HEK293T (cell line): ENCODE measurements at regions not wholly inside any gene's neighbourhood (a gene's known extent, or its start where the extent isn't known, plus 50 kb on each side); places are given as distances from the start of the nearest gene placed in this dataset.
"Not testable (repeated sequence)": the region's sequence is repeated elsewhere in the genome, so short reads cannot be mapped to it uniquely, and the experiment has no call there.

Source experiments
- CTCF ChIA-PET: fragments of 350-600 bp; formaldehyde crosslinking; extraction: SDS; loops from one replicate; lab custom pipeline; 2021; ENCODE audit warnings: antibody characterized with exemption, inconsistent platforms; lab: Yijun Ruan, JAX
- POLR2A ChIA-PET: fragments of 350-600 bp; formaldehyde crosslinking; extraction: SDS; loops from one replicate; lab custom pipeline; 2020; ENCODE audit warnings: antibody characterized with exemption, inconsistent platforms; lab: Yijun Ruan, JAX
- DNase-seq: peaks from one replicate; pipeline ENCODE4 v3.0.0; 2012; ENCODE audit warnings: mixed read lengths; ENCODE audit errors: extremely low spot score
- ARNT ChIP-seq: fragments of 450-650 bp; IDR thresholded peaks from 2 replicates; pipeline ENCODE4 v1.6.1; 2017; ENCODE audit warnings: mild to moderate bottlenecking
- BHLHE40 ChIP-seq: fragments of 450-650 bp; IDR thresholded peaks from 2 replicates; pipeline ENCODE4 v1.6.1; 2016; ENCODE audit warnings: mild to moderate bottlenecking, moderate library complexity, borderline replicate concordance
- CTBP1 ChIP-seq: fragments of 450-650 bp; IDR thresholded peaks from 2 replicates; pipeline ENCODE4 v1.6.1; 2016; ENCODE audit warnings: borderline replicate concordance
- ELF4 ChIP-seq: fragments of 450-650 bp; IDR thresholded peaks from 2 replicates; pipeline ENCODE4 v1.6.1; 2017; ENCODE audit warnings: antibody characterized with exemption
- FOXA1 ChIP-seq: fragments of 450-650 bp; IDR thresholded peaks from 2 replicates; pipeline ENCODE4 v1.6.1; 2016; ENCODE audit warnings: mild to moderate bottlenecking
- FOXK2 ChIP-seq: fragments of 450-650 bp; IDR thresholded peaks from 2 replicates; pipeline ENCODE4 v1.6.1; 2016; ENCODE audit warnings: mild to moderate bottlenecking
- FOXM1 ChIP-seq: fragments of 450-650 bp; IDR thresholded peaks from 2 replicates; pipeline ENCODE4 v1.6.1; 2017; ENCODE audit warnings: mild to moderate bottlenecking, borderline replicate concordance
- HDGF ChIP-seq: fragments of 450-650 bp; IDR thresholded peaks from 2 replicates; pipeline ENCODE4 v1.6.1; 2017; ENCODE audit warnings: antibody characterized with exemption, borderline replicate concordance
- L3MBTL2 ChIP-seq: fragments of 450-650 bp; conservative IDR thresholded peaks from 2 replicates; pipeline ENCODE4 v1.6.1; 2016; ENCODE audit warnings: mild to moderate bottlenecking
- LEF1 ChIP-seq: fragments of 450-650 bp; IDR thresholded peaks from 2 replicates; pipeline ENCODE4 v1.6.1; 2017; ENCODE audit warnings: mild to moderate bottlenecking, borderline replicate concordance
- NFRKB ChIP-seq: fragments of 450-650 bp; IDR thresholded peaks from 2 replicates; pipeline ENCODE4 v1.6.1; 2016; ENCODE audit warnings: mild to moderate bottlenecking, moderate library complexity
- SP1 ChIP-seq: fragments of 450-650 bp; IDR thresholded peaks from 2 replicates; pipeline ENCODE4 v1.6.1; 2017
- SUZ12 ChIP-seq: fragments of 450-650 bp; IDR thresholded peaks from 2 replicates; pipeline ENCODE4 v1.6.1; 2016; ENCODE audit warnings: mild to moderate bottlenecking
- TARDBP ChIP-seq: fragments of 450-650 bp; IDR thresholded peaks from 2 replicates; pipeline ENCODE4 v1.6.1; 2016
- ZNF384 ChIP-seq: fragments of 450-650 bp; IDR thresholded peaks from 2 replicates; pipeline ENCODE4 v1.6.1; 2016
- TF ChIP-seq, protein P1 (sequence below): fragments of 450-650 bp; IDR thresholded peaks from 2 replicates; pipeline ENCODE4 v1.6.1; 2016

DNA sequence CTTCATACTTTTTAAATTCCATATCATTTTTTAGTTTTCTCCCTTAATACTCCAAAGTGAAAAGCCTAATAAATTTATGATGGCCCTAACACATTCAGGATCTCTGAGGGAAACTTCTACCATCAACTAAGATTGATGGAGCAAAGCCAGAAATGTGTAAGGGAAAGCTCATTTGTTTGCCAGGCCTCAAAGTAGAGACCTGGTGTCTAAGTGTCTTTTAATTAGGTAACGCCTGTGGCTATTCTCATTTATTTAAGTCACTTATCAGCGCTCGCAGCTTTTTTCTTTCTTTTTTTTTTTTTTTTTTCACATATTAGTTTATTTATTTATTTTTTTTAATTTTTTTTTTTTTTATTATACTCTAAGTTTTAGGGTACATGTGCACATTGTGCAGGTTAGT, 242.4 kb downstream of the TMA16 start:
- ChIA-PET CTCF (no interaction called here), POLR2A (no interaction called here)
- no peak for DNase-seq
- no peak for TF ChIP-seq SP1
- TF ChIP-seq NFRKB = no peak
- TF ChIP-seq CTBP1 = no peak
- TF ChIP-seq ELF4 = no peak
- no peak for TF ChIP-seq HDGF
- no peak for TF ChIP-seq SUZ12
- no peak for TF ChIP-seq FOXM1

DNA sequence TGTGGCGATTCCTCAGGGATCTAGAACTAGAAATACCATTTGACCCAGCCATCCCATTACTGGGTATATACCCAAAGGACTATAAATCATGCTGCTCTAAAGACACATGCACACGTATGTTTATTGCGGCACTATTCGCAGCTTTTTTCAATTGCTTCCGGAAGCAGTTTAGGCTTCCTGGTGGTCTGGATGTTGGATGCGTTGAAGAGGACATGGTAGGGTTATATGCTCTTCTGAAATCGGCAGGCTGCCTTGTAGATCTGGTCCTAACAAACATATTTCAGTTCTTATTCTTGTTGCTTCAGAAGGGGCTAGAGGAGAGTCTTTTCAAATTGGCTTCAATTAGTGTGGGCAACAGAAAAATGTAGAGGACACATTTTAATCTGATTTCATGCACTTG, 243.4 kb downstream of the TMA16 start:
- POLR2A ChIA-PET, DNase-seq, CTCF ChIA-PET: not testable (repeated sequence)

DNA sequence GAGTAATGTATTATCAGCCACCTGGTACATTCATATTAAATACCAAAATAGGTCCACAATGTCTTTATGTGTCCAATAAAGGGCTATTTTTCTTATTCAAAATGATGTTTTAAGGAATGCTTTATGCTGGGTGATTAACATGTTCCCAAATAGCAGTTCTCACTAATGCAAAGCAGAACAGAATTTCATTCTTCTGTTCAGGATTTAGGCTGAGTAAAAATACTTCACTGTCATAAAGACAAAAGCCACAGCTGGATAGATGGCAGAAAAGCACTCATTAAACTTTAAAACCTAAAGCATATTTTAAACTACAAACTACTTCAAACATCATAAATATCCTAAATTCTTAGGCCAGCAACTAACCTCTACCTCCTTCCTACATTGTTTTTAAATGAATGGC, 244.0 kb downstream of the TMA16 start:
- TF ChIP-seq ZNF384 = no peak
- no peak for TF ChIP-seq BHLHE40
- TF ChIP-seq SP1 = no peak
- TF ChIP-seq LEF1 = no peak
- TF ChIP-seq, protein P1, sequence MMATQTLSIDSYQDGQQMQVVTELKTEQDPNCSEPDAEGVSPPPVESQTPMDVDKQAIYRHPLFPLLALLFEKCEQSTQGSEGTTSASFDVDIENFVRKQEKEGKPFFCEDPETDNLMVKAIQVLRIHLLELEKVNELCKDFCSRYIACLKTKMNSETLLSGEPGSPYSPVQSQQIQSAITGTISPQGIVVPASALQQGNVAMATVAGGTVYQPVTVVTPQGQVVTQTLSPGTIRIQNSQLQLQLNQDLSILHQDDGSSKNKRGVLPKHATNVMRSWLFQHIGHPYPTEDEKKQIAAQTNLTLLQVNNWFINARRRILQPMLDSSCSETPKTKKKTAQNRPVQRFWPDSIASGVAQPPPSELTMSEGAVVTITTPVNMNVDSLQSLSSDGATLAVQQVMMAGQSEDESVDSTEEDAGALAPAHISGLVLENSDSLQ = no peak
- no peak for TF ChIP-seq ELF4
- TF ChIP-seq ARNT = no peak
- no peak for TF ChIP-seq FOXM1
- no peak for TF ChIP-seq CTBP1
- no peak for TF ChIP-seq FOXA1
- no peak for TF ChIP-seq FOXK2
- no peak for TF ChIP-seq SUZ12
- TF ChIP-seq L3MBTL2 = no peak
- no peak for TF ChIP-seq NFRKB
- no peak for TF ChIP-seq TARDBP
- TF ChIP-seq HDGF = no peak
- ChIA-PET CTCF (no interaction called here), POLR2A (no interaction called here)
- no peak for DNase-seq

DNA sequence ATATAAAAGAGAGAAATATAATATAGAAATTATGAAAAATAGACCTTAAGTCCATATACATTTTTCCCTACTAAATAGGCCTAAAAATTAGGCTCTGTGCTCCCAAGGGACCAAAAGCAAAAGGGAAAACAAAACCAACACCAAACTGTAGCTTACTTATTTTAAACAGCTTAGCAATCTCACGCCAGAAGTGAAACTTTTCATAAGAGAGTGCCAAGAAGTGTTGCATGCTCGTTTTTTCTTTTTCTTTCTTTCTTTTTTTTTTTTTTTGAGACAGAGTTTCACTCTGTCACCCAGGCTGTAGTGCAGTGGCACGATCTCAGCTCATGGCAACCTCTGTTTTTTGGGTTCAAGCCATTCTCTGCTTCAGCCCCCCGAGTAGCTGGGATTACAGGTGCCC, 250.4 kb downstream of the TMA16 start:
- ChIA-PET CTCF (interaction anchor here (0.7 kb wide), 1 partner anchor 986 kb away, joined by 3 read pairs; no protein-coding TSS in a partner anchor), POLR2A (no interaction called here)
- DNase-seq = no peak
- TF ChIP-seq SUZ12 = no peak
- TF ChIP-seq ZNF384 = no peak
- no peak for TF ChIP-seq FOXA1
- no peak for TF ChIP-seq HDGF
- no peak for TF ChIP-seq BHLHE40
- TF ChIP-seq ARNT = no peak

DNA sequence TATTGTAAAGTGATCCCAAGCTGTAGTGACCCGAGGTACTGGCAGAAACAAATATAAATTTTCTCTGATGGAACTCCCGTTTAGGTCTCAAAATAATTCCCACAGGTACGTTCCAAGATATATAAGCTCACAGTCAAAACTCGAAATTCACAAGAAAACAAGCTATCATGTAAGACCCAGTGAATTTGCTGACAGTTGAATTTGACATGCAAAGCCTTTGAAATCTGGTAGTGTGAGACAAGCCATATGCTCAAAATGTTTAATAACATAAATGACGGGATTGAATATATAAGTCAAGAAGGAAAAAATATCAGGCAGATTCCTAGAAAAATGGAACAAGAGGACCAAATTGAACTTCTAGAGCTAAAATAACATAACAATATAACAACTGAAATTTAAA, 252.8 kb downstream of the TMA16 start:
- ChIA-PET CTCF (no interaction called here), POLR2A (no interaction called here)
- TF ChIP-seq ELF4 (no peak), SP1 (no peak), ZNF384 (no peak), FOXA1 (no peak), LEF1 (no peak), HDGF (no peak), SUZ12 (no peak), TARDBP (no peak)
- no peak for DNase-seq

DNA sequence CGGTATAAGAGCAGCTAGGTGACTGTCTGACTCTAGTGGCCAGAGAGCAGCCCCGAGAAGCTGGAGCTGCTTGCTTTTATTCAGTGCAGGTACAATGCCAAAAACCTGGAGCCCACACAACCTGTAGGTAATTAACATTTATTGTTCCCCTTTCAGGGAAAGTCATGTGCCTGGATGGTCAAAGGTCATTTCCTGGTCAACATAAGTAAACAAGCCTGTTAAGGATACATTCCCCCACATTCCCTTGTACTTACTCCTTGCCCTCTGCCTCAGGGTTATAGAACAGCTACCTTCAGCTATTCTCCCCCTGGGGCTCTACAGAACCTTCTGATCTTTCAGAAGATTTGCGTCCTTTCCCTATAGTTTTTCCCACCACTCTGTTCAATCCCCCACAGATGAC, 253.4 kb downstream of the TMA16 start:
- ChIA-PET POLR2A (no interaction called here), CTCF (no interaction called here)

GRCh38 chr4:163748449-163748848, 254.0 kb downstream of the TMA16 start:
- ChIA-PET POLR2A (no interaction called here), CTCF (no interaction called here)
- TF ChIP-seq HDGF = no peak
- no peak for TF ChIP-seq SP1
- no peak for TF ChIP-seq FOXK2
- TF ChIP-seq NFRKB = no peak
- no peak for TF ChIP-seq TARDBP
- TF ChIP-seq BHLHE40 = no peak
- no peak for TF ChIP-seq CTBP1
- TF ChIP-seq, protein P1 = no peak
- no peak for TF ChIP-seq SUZ12
- TF ChIP-seq FOXM1 = no peak
- no peak for TF ChIP-seq ZNF384
- no peak for TF ChIP-seq FOXA1
- TF ChIP-seq L3MBTL2 = no peak
- no peak for TF ChIP-seq ARNT
- no peak for TF ChIP-seq ELF4
- no peak for TF ChIP-seq LEF1
- peak; percentile 16 for DNase-seq

More for the DNA sequence above, 253.4 kb downstream of the TMA16 start:
- DNase-seq = no peak
- TF ChIP-seq BHLHE40 (no peak), SUZ12 (no peak), CTBP1 (no peak), HDGF (no peak), ARNT (no peak), FOXA1 (no peak), TARDBP (no peak), ELF4 (no peak), FOXK2 (no peak), LEF1 (no peak), SP1 (no peak), NFRKB (no peak), L3MBTL2 (no peak), FOXM1 (no peak), ZNF384 (no peak)
- TF ChIP-seq, protein P1 = no peak
